Immature natural killer cell (primary cell): ENCODE measurements at regions not wholly inside any gene's neighbourhood (a gene's known extent, or its start where the extent isn't known, plus 50 kb on each side); places are given as distances from the start of the nearest gene placed in this dataset.

ENCODE experiments used
- DNase-seq, 3 donors: peaks; one replicate each; pipeline ENCODE4 v3.0.0; 2022; ENCODE audit warnings: mixed read lengths in 1 of 3
- H3K27ac Mint-ChIP-seq, 6 donors: one replicate each; pipeline ENCODE4 v1.8.0; 2020; ENCODE audit warnings: mixed read lengths in 6 of 6, mild to moderate bottlenecking in 5 of 6, inconsistent platforms in 4 of 6, moderate library complexity in 3 of 6
- H3K27me3 Mint-ChIP-seq, 3 donors: one replicate each; pipeline ENCODE4 v1.8.0; 2020 to 2021; ENCODE audit warnings: low read depth in 3 of 3, mild to moderate bottlenecking in 3 of 3, mixed read lengths in 3 of 3, moderate library complexity in 3 of 3, inconsistent platforms in 1 of 3
- H3K36me3 Mint-ChIP-seq, 3 donors: one replicate each; pipeline ENCODE4 v1.8.0; 2020; ENCODE audit warnings: mixed read lengths in 3 of 3, inconsistent platforms in 2 of 3, mild to moderate bottlenecking in 2 of 3
- H3K4me1 Mint-ChIP-seq, 2 donors: one replicate each; pipeline ENCODE4 v1.8.0; 2020; ENCODE audit warnings: inconsistent platforms in 2 of 2, mild to moderate bottlenecking in 2 of 2, mixed read lengths in 2 of 2, moderate library complexity in 1 of 2
- H3K4me3 Mint-ChIP-seq, 5 donors: one replicate each; pipeline ENCODE4 v1.8.0; 2020; ENCODE audit warnings: mild to moderate bottlenecking in 5 of 5, mixed read lengths in 5 of 5, inconsistent platforms in 3 of 5, moderate library complexity in 3 of 5
- H3K9me3 Mint-ChIP-seq, 6 donors: one replicate each; pipeline ENCODE4 v1.8.0; 2020; ENCODE audit warnings: mild to moderate bottlenecking in 6 of 6, mixed read lengths in 6 of 6, inconsistent platforms in 4 of 6, moderate library complexity in 3 of 6

- H3K4me3 Mint-ChIP-seq = no peak overlapping the region
- H3K9me3 Mint-ChIP-seq = no peaks in the 10 kb centered on the region
- no peak overlapping the region for H3K27ac Mint-ChIP-seq
- H3K4me1 Mint-ChIP-seq = no peaks in the 10 kb centered on the region
- DNase-seq = peak in 2 of 3 donors; percentile 27 to 29
- H3K27me3 Mint-ChIP-seq = peaks cover 4 to 16% (median 9%) of the 10 kb centered on the region in 3 donors
- H3K36me3 Mint-ChIP-seq = no peaks in the 10 kb centered on the region
Measured at GRCh38 chrX:69387567-69388487, 116.3 kb upstream of the NALF2 start.

DNA sequence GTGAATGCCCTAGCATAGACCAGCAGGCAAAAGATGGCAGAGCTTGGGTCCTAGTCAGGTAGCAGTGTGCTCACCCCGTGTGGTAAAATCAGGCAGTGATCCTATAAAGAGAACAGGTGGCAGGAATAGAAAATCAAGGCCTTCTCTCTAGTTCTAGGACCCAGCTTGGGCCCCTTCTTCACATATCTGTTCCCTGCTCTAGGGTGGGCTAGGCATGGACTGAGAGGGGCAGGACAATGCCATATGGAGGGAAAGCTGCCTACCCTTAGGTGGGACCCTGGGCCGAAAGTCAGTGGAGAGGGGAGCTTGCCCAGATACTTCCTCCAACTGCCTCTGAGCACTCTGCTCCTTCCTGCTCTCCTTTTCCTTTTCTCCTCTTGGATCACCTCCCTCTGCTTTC is 117.4 kb upstream of the NALF2 start:
- no peak for DNase-seq
- H3K27ac Mint-ChIP-seq = no peak overlapping the region
- H3K27me3 Mint-ChIP-seq = peaks cover 4 to 16% (median 9%) of the 10 kb centered on the region in 3 donors
- no peaks in the 10 kb centered on the region for H3K4me1 Mint-ChIP-seq
- H3K4me3 Mint-ChIP-seq = no peak overlapping the region
- no peaks in the 10 kb centered on the region for H3K9me3 Mint-ChIP-seq
- H3K36me3 Mint-ChIP-seq = no peaks in the 10 kb centered on the region

DNA sequence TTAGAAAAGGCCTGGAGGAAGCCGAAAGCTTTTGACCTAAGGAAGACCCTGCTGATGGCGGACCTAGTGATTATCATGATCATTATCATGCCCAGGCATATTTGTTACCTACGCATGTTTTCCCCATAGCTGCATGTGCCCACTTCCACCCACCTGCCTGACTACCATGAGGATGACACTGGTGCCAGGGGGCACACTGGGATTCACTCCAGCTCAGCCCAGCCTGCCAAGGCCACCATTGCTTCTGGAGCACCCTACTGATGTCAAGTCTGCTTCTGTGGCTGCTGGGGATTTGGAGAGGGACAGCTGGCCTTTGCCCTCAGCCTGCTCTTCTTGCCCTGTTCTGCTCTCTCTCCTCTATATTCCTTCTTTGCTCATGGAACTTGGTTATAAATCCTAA is 124.7 kb upstream of the NALF2 start:
- H3K4me3 Mint-ChIP-seq = no peak overlapping the region
- DNase-seq = no peak
- H3K27ac Mint-ChIP-seq = no peak overlapping the region
- H3K27me3 Mint-ChIP-seq = peaks cover 2 to 7% (median 5%) of the 10 kb centered on the region in 3 donors
- peaks cover 1 to 8% (median 5%) of the 10 kb centered on the region in 6 donors for H3K9me3 Mint-ChIP-seq
- no peaks in the 10 kb centered on the region for H3K4me1 Mint-ChIP-seq
- no peaks in the 10 kb centered on the region for H3K36me3 Mint-ChIP-seq

DNA sequence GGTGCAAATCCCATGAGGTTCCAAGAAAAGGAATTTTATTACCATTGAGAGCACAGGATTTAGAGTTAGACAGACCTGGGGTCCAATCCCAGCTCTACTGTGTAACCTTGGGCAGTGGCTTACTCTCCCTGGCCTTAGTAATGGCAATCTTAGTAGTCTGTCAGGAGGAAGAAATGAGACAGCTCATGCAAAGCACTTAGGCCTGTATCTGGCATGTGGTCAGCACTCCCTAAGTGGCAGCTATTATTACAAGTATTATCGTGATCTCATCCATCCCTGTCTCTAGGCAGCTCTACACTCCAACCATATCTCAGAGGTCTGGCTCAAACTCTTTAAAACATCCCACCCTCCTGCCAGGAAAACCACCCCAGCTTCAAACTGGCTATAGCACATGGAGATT is 129.6 kb upstream of the NALF2 start:
- no peak for DNase-seq
- peaks cover 1 to 10% (median 6%) of the 10 kb centered on the region in 6 donors for H3K9me3 Mint-ChIP-seq
- peaks cover 0 to 4% (median 0%) of the 10 kb centered on the region in 3 donors for H3K36me3 Mint-ChIP-seq
- no peaks in the 10 kb centered on the region for H3K4me1 Mint-ChIP-seq
- no peak overlapping the region for H3K4me3 Mint-ChIP-seq
- peaks cover 2 to 11% (median 2%) of the 10 kb centered on the region in 3 donors for H3K27me3 Mint-ChIP-seq
- H3K27ac Mint-ChIP-seq = no peak overlapping the region

DNA sequence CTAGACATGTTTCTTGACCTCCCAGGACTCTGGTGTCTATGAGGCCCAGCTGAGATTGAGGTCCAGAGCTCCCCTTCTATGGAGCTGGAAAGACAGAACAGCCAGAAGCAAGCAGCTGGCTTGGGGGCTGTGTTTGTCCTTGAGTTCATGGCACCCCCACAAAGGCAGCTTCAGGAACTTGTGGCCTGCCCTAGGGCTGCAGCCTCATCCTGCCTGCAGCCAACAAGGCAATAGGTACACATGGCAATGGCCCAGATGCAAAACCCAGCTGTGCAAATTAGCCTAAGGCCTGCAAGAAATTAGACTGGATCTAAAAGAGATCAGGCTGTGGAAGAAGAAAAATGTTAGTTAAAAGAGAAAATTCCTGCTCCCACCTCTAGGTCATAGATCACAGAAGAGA is 131.7 kb upstream of the NALF2 start:
- Mint-ChIP-seq H3K4me3 (no peak overlapping the region), H3K36me3 (peaks cover 0 to 4% (median 0%) of the 10 kb centered on the region in 3 donors), H3K4me1 (no peaks in the 10 kb centered on the region), H3K27ac (no peak overlapping the region), H3K9me3 (peaks cover 1 to 10% (median 6%) of the 10 kb centered on the region in 6 donors), H3K27me3 (peaks cover 2 to 9% (median 4%) of the 10 kb centered on the region in 3 donors)
- no peak for DNase-seq

- H3K4me3 Mint-ChIP-seq = no peak overlapping the region
- H3K9me3 Mint-ChIP-seq = peaks cover 0 to 9% (median 5%) of the 10 kb centered on the region in 6 donors
- no peak overlapping the region for H3K27ac Mint-ChIP-seq
- peaks cover 2 to 9% (median 4%) of the 10 kb centered on the region in 3 donors for H3K27me3 Mint-ChIP-seq
- no peaks in the 10 kb centered on the region for H3K4me1 Mint-ChIP-seq
- peaks cover 0 to 4% (median 0%) of the 10 kb centered on the region in 3 donors for H3K36me3 Mint-ChIP-seq
- no peak for DNase-seq
Measured at GRCh38 chrX:69371159-69371558, 133.0 kb upstream of the NALF2 start.

- Mint-ChIP-seq H3K27me3 (peaks cover 2 to 9% (median 2%) of the 10 kb centered on the region in 3 donors), H3K4me3 (no peak overlapping the region), H3K9me3 (peaks cover 0 to 3% (median 0%) of the 10 kb centered on the region in 6 donors), H3K4me1 (no peaks in the 10 kb centered on the region), H3K27ac (no peak overlapping the region), H3K36me3 (peaks cover 0 to 4% (median 0%) of the 10 kb centered on the region in 3 donors)
- DNase-seq = no peak
Measured at GRCh38 chrX:69369999-69370398, 134.1 kb upstream of the NALF2 start.

GRCh38 chrX:69366183-69366582 is 137.9 kb upstream of the NALF2 start:
- H3K9me3 Mint-ChIP-seq = peaks cover 0 to 2% (median 0%) of the 10 kb centered on the region in 6 donors
- no peak overlapping the region for H3K4me3 Mint-ChIP-seq
- no peaks in the 10 kb centered on the region for H3K36me3 Mint-ChIP-seq
- peaks cover 0 to 2% (median 2%) of the 10 kb centered on the region in 3 donors for H3K27me3 Mint-ChIP-seq
- DNase-seq = no peak
- H3K27ac Mint-ChIP-seq = no peak overlapping the region
- H3K4me1 Mint-ChIP-seq = no peaks in the 10 kb centered on the region

DNA sequence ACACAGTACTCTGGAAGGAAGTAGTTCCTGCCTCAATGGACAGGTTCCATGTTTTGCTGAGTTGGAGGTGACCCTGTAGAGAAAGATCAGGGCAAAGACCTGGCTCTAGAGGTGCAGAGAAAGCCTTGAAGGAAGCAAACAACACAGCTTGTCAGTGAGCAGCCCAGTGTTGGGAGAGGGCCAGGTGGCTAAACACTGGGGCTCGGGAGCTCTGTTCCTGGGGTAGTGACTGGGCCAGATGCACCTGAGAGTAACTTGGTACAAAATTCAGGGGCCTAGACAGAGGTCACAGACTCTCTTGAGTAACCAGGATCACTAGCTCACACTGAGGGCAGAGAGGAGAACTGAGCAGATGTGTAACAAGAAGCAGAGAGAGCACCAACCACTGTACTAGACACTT is 138.4 kb upstream of the NALF2 start:
- peaks cover 0 to 2% (median 0%) of the 10 kb centered on the region in 6 donors for H3K9me3 Mint-ChIP-seq
- H3K4me1 Mint-ChIP-seq = no peaks in the 10 kb centered on the region
- no peak overlapping the region for H3K4me3 Mint-ChIP-seq
- DNase-seq = no peak
- no peak overlapping the region for H3K27ac Mint-ChIP-seq
- no peaks in the 10 kb centered on the region for H3K36me3 Mint-ChIP-seq
- H3K27me3 Mint-ChIP-seq = peaks cover 0 to 2% (median 2%) of the 10 kb centered on the region in 3 donors

DNA sequence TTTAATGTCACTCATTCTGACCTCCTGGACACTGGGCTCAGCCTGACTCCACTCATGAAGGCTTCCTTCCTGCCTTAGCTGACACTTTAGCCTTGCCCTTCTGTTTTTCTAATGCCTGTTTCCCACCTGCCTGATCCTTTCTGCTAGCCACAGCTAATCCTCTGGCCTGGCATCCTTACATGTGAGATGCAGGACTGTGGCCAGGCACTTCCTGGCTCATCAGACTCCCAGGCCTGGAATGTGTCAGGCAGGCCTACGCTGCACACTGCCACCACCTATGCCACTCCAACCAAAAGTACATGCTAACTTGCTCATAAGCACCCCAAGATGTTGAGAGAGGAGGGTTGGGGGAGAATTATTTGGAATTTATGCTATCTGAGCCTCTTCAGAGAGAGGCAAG is 138.8 kb upstream of the NALF2 start:
- peaks cover 0 to 2% (median 2%) of the 10 kb centered on the region in 3 donors for H3K27me3 Mint-ChIP-seq
- H3K9me3 Mint-ChIP-seq = peaks cover 0 to 2% (median 0%) of the 10 kb centered on the region in 6 donors
- no peak overlapping the region for H3K4me3 Mint-ChIP-seq

DNA sequence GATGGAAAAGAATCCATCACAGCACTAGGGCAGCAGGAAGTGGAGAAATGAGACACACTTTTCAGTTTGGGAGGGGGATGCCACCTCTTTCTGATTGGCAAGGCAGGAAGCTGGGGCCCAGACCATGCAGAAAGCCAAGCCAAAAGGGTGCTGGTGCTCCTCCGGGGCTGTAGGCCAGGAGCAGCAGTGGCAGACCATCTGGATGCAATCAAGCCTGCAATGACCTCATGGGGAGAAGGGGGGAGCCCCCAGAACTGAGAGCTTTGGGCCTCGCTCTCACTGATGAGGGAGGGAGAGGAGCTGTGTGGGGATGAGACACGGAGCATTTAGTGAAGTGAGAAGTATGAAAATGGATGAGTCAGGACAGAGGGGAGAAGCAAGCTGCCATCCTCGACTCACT is 141.3 kb upstream of the NALF2 start:
- Mint-ChIP-seq H3K27me3 (no peaks in the 10 kb centered on the region), H3K9me3 (peaks cover 0 to 2% (median 0%) of the 10 kb centered on the region in 6 donors), H3K4me1 (no peaks in the 10 kb centered on the region), H3K4me3 (no peak overlapping the region), H3K36me3 (no peaks in the 10 kb centered on the region), H3K27ac (no peak overlapping the region)
- no peak for DNase-seq

More for the DNA sequence above, 138.8 kb upstream of the NALF2 start:
- H3K27ac Mint-ChIP-seq = no peak overlapping the region
- no peak for DNase-seq
- no peaks in the 10 kb centered on the region for H3K4me1 Mint-ChIP-seq
- H3K36me3 Mint-ChIP-seq = no peaks in the 10 kb centered on the region

DNA sequence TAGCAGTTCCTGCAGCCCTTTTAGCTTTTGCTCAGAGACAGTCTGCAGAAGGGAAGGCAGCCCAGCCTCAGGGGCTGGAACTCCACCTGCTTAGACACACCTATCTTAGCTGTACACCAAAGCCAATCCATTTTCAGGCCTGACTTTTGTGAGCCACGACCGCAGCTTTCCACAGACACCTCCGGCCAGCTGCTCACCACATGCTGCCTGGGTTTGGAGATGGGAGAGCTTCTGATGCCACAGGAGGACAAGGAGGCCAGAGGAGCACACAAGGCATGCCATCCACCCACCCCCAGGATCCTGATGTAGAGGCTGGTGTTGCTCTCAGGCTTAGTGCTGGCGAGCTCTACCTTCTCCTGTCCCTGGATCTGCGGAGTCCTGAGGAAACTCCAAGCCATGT is 141.8 kb upstream of the NALF2 start:
- Mint-ChIP-seq H3K9me3 (peaks cover 0 to 2% (median 0%) of the 10 kb centered on the region in 6 donors), H3K4me3 (no peak overlapping the region), H3K4me1 (no peaks in the 10 kb centered on the region), H3K36me3 (no peaks in the 10 kb centered on the region), H3K27me3 (peaks cover 0 to 2% (median 0%) of the 10 kb centered on the region in 3 donors), H3K27ac (no peak overlapping the region)
- DNase-seq = no peak

DNA sequence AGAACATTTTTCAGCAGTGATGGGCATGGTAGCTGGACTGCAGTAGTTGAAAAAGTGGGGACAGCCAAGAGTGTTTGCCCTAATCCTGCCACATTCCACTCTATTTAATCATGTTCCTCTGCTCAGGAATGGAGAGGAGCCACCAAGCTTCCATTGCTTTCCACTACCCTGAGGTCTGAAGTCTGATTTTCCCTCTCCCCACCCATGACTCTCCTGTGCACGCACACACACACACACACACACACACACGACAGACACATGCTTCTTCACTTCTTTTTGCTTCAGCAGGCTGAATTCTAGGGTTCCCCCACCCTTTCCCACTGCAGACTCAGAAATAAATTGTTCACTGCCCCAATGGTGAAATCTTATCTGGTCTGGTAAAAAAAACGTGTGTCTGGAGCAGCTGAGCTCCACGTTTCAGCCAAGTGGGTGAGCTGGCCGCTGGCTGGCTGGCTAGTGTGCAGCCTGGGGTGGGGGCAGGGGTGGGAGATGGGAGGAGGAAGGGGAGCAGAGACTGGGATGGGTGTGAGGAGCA is 142.7 kb upstream of the NALF2 start:
- H3K4me1 Mint-ChIP-seq = no peaks in the 10 kb centered on the region
- DNase-seq = no peak
- H3K27me3 Mint-ChIP-seq = peaks cover 0 to 2% (median 0%) of the 10 kb centered on the region in 3 donors
- peaks cover 0 to 2% (median 0%) of the 10 kb centered on the region in 6 donors for H3K9me3 Mint-ChIP-seq
- H3K36me3 Mint-ChIP-seq = no peaks in the 10 kb centered on the region
- no peak overlapping the region for H3K27ac Mint-ChIP-seq
- H3K4me3 Mint-ChIP-seq = no peak overlapping the region

- Mint-ChIP-seq H3K9me3 (peaks cover 0 to 6% (median 1%) of the 10 kb centered on the region in 6 donors), H3K36me3 (no peaks in the 10 kb centered on the region), H3K4me3 (no peak overlapping the region), H3K27ac (no peak overlapping the region), H3K27me3 (peaks cover 0 to 7% (median 0%) of the 10 kb centered on the region in 3 donors), H3K4me1 (no peaks in the 10 kb centered on the region)
- no peak for DNase-seq
Measured at GRCh38 chrX:69357317-69357716, 146.8 kb upstream of the NALF2 start.
